Right cardiac atrium (tissue), 5 donors: ENCODE measurements at regions not wholly inside any gene's neighbourhood (a gene's known extent, or its start where the extent isn't known, plus 50 kb on each side); places are given as distances from the start of the nearest gene placed in this dataset.

Experiments used
- ATAC-seq, 2 donors: fragments of 200-7000 bp; cut with Tn5 transposase; one replicate each; pipeline versions ENCODE4 v1.8.0 to v1.9.1; 2020; ENCODE audit warnings: moderate library complexity in 2 of 2, mild to moderate bottlenecking in 1 of 2
- DNase-seq, 3 donors: peaks; one replicate each; pipeline ENCODE4 v3.0.0-alpha.2; 2020
- H3K27ac ChIP-seq: one replicate; pipeline ENCODE4 v1.5.1; 2013; ENCODE audit warnings: mild to moderate bottlenecking, low read length, control low read depth, moderate library complexity
- H3K27me3 ChIP-seq: one replicate; pipeline ENCODE4 v1.6.1; 2013; ENCODE audit not compliant: control insufficient read depth, insufficient read depth
- H3K4me1 ChIP-seq: one replicate; pipeline ENCODE4 v1.6.1; 2013; ENCODE audit warnings: low read length; ENCODE audit not compliant: control insufficient read depth, insufficient read depth
- H3K4me3 ChIP-seq: one replicate; pipeline ENCODE4 v1.5.1; 2013; ENCODE audit warnings: low read length, control low read depth
- H3K9me3 ChIP-seq: one replicate; pipeline ENCODE4 v1.6.1; 2013; ENCODE audit warnings: low read length; ENCODE audit not compliant: control insufficient read depth
- WGBS: extraction: QIAGEN DNeasy Blood & Tissue Kit; methylation state at CpG from one replicate; pipeline ENCODE4 v1.1.7; 2013; 5-methylcytosine and 5-hydroxymethylcytosine counted together
- intact Hi-C, 4 donors: fragments of 100-400 bp; cut with DNase I; formaldehyde crosslinking; loops; one replicate each; pipeline versions ENCODE4 v1.11.0 to v1.14.0; 2022 to 2023
- donor health status: healthy with polysubstance abuse.
- donor health status: DM: no; HTN: yes; CAD: no.
- donor health status: DM: no; HTN: no; CAD: no.
- donor health status: DM: no; HTN: yes; CAD: no; lungs with severe emphysema.
- donor health status: DM: yes; HTN: yes; CAD: no.

- no peaks in the 10 kb centered on the region for H3K4me1 ChIP-seq
- intact Hi-C loops, result no loop called here
- no peaks in the 10 kb centered on the region for H3K9me3 ChIP-seq
- H3K27me3 ChIP-seq, result no peaks in the 10 kb centered on the region
- 85% methylated on average over 1 of the region's 1 CpG for WGBS
- no peak overlapping the region for H3K27ac ChIP-seq
- ATAC-seq, result no peak
- no peak for DNase-seq
- no peak overlapping the region for H3K4me3 ChIP-seq
Observed at GRCh38 chr4:141921293-141921692, 284.9 kb downstream of the IL15 start.

GRCh38 chr4:141922236-141922635 is 285.9 kb downstream of the IL15 start:
- H3K4me1 ChIP-seq, result no peaks in the 10 kb centered on the region
- no peaks in the 10 kb centered on the region for H3K27me3 ChIP-seq
- DNase-seq, result no peak
- H3K27ac ChIP-seq, result no peak overlapping the region
- no peaks in the 10 kb centered on the region for H3K9me3 ChIP-seq
- 79% methylated on average over 2 of the region's 2 CpGs for WGBS
- H3K4me3 ChIP-seq, result no peak overlapping the region
- intact Hi-C loops, result no loop called here
- no peak for ATAC-seq

- ATAC-seq, result no peak
- intact Hi-C loops, result no loop called here
- 15% methylated on average over 1 of the region's 1 CpG for WGBS
- no peaks in the 10 kb centered on the region for H3K27me3 ChIP-seq
- no peak overlapping the region for H3K27ac ChIP-seq
- no peak overlapping the region for H3K4me3 ChIP-seq
- H3K4me1 ChIP-seq, result no peaks in the 10 kb centered on the region
- DNase-seq, result no peak
- no peaks in the 10 kb centered on the region for H3K9me3 ChIP-seq
Observed at GRCh38 chr4:141926406-141926805, 290.0 kb downstream of the IL15 start.

- no peak overlapping the region for H3K27ac ChIP-seq
- ATAC-seq, result no peak
- no peaks in the 10 kb centered on the region for H3K4me1 ChIP-seq
- H3K27me3 ChIP-seq, result no peaks in the 10 kb centered on the region
- intact Hi-C loops, result no loop called here
- H3K4me3 ChIP-seq, result no peak overlapping the region
- no peak for DNase-seq
- no peaks in the 10 kb centered on the region for H3K9me3 ChIP-seq
Observed at GRCh38 chr4:141932490-141932889, 296.1 kb downstream of the IL15 start.

GRCh38 chr4:141933978-141934377 is 297.6 kb downstream of the IL15 start:
- H3K4me3 ChIP-seq, result no peak overlapping the region
- DNase-seq (no peak), ATAC-seq (no peak)
- H3K4me1 ChIP-seq, result no peaks in the 10 kb centered on the region
- WGBS, result 98% methylated on average over 1 of the region's 1 CpG
- H3K27me3 ChIP-seq, result no peaks in the 10 kb centered on the region
- no peak overlapping the region for H3K27ac ChIP-seq
- intact Hi-C loops, result no loop called here
- H3K9me3 ChIP-seq, result no peaks in the 10 kb centered on the region

- ATAC-seq, result no peak
- Histone ChIP-seq H3K27me3 (no peaks in the 10 kb centered on the region), H3K27ac (no peak overlapping the region), H3K9me3 (no peaks in the 10 kb centered on the region), H3K4me1 (no peaks in the 10 kb centered on the region), H3K4me3 (no peak overlapping the region)
- 69% methylated on average over 2 of the region's 2 CpGs for WGBS
- intact Hi-C loops, result no loop called here
- no peak for DNase-seq
Observed at GRCh38 chr4:141955696-141956095, 319.3 kb downstream of the IL15 start.

GRCh38 chr4:141957416-141957815 is 321.0 kb downstream of the IL15 start:
- Histone ChIP-seq H3K27ac (no peak overlapping the region), H3K4me1 (no peaks in the 10 kb centered on the region), H3K4me3 (no peak overlapping the region), H3K27me3 (no peaks in the 10 kb centered on the region), H3K9me3 (no peaks in the 10 kb centered on the region)
- DNase-seq (no peak), ATAC-seq (no peak)
- intact Hi-C loops, result no loop called here
- 84% methylated on average over 4 of the region's 4 CpGs for WGBS

- DNase-seq (no peak), ATAC-seq (no peak)
- Histone ChIP-seq H3K4me1 (no peaks in the 10 kb centered on the region), H3K9me3 (no peaks in the 10 kb centered on the region), H3K27me3 (no peaks in the 10 kb centered on the region), H3K4me3 (no peak overlapping the region), H3K27ac (no peak overlapping the region)
- 82% methylated on average over 1 of the region's 1 CpG for WGBS
- intact Hi-C loops, result no loop called here
Observed at GRCh38 chr4:141962486-141962885, 326.1 kb downstream of the IL15 start.

- intact Hi-C loops, result no loop called here
Observed at GRCh38 chr4:141971869-141972268, 335.5 kb downstream of the IL15 start.

GRCh38 chr4:141972950-141973349 is 336.6 kb downstream of the IL15 start:
- 53% methylated on average over 1 of the region's 1 CpG for WGBS
- intact Hi-C loops, result no loop called here
- Histone ChIP-seq H3K27me3 (no peaks in the 10 kb centered on the region), H3K27ac (no peak overlapping the region), H3K4me1 (no peaks in the 10 kb centered on the region), H3K9me3 (no peaks in the 10 kb centered on the region), H3K4me3 (no peak overlapping the region)
- no peak for ATAC-seq
- DNase-seq, result no peak

More at GRCh38 chr4:141971869-141972268, 335.5 kb downstream of the IL15 start:
- Histone ChIP-seq H3K27me3 (no peaks in the 10 kb centered on the region), H3K4me1 (no peaks in the 10 kb centered on the region), H3K9me3 (no peaks in the 10 kb centered on the region), H3K27ac (no peak overlapping the region), H3K4me3 (no peak overlapping the region)
- ATAC-seq (no peak), DNase-seq (no peak)
- 66% methylated on average over 3 of the region's 3 CpGs for WGBS
